Muscle of leg (tissue), 3 donors: ENCODE measurements at regions not wholly inside any gene's neighbourhood (a gene's known extent, or its start where the extent isn't known, plus 50 kb on each side); places are given as distances from the start of the nearest gene placed in this dataset.

Experiments
- DNase-seq: peaks from one replicate; pipeline ENCODE4 v3.0.0; 2013
- H3K27ac ChIP-seq: one replicate; pipeline ENCODE4 v1.5.1; 2013; ENCODE audit warnings: mild to moderate bottlenecking, low read length, control low read depth
- H3K27me3 ChIP-seq: one replicate; pipeline ENCODE4 v1.6.1; 2013; ENCODE audit warnings: low read length; ENCODE audit not compliant: control insufficient read depth, insufficient read depth
- H3K36me3 ChIP-seq: one replicate; pipeline ENCODE4 v1.6.1; 2013; ENCODE audit warnings: low read length; ENCODE audit not compliant: control insufficient read depth, insufficient read depth
- H3K4me1 ChIP-seq: one replicate; pipeline ENCODE4 v1.6.1; 2013; ENCODE audit warnings: low read length; ENCODE audit not compliant: control insufficient read depth, insufficient read depth
- H3K4me3 ChIP-seq: one replicate; pipeline ENCODE4 v1.5.1; 2013; ENCODE audit warnings: low read length, control low read depth
- H3K9me3 ChIP-seq: replicated peaks from 2 replicates; pipeline ENCODE4 v1.6.1; 2013; ENCODE audit warnings: low read depth, low read length; ENCODE audit not compliant: control insufficient read depth
- WGBS: methylation state at CpG from one replicate; pipeline ENCODE4 v1.1.5; 2013; ENCODE audit warnings: missing lambda C conversion rate; ENCODE audit not compliant: insufficient coverage; 5-methylcytosine and 5-hydroxymethylcytosine counted together

DNA sequence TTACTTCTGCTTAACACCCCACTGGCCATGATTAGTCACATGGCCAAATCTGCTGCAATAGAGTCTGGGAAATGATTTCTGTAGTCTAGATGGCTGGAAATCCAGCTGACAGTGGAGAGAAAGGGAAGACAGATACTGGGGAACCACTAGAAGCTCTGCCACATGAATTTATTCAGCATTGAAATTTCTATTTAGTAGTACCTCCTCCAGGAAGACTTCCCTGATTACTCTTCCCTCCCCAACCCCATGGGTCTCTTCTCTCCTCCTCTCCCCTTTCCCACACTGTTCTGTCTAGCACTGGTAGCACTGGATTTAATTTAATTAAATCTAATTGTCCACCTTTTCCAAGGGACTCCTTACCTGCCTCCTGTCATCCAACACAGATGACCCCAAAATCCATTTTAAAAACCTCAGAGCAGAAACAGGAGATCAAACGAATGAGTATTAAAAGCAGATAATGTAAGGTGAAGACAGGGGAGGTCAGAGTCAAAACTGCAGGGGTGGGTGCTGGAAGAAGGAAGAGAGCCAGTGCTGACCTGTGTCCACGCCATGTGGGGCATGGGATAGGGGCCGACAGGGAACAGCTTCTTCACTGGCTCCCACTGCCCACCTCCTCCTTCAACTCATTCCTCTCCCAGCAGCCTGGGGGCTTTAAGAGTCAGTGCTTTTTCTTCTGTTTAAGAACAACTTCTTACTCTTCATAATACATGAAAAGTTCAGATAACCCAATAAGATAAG is 169.2 kb upstream of the HS6ST1 start:
- no peaks in the 10 kb centered on the region for H3K4me1 ChIP-seq
- no peaks in the 10 kb centered on the region for H3K36me3 ChIP-seq
- H3K27ac ChIP-seq: no peak overlapping the region
- H3K27me3 ChIP-seq: no peaks in the 10 kb centered on the region
- H3K4me3 ChIP-seq: no peak overlapping the region
- peaks cover 4% of the 10 kb centered on the region for H3K9me3 ChIP-seq
- no peak for DNase-seq
- WGBS: no CpG with 5 or more reads among the region's 3 CpGs

DNA sequence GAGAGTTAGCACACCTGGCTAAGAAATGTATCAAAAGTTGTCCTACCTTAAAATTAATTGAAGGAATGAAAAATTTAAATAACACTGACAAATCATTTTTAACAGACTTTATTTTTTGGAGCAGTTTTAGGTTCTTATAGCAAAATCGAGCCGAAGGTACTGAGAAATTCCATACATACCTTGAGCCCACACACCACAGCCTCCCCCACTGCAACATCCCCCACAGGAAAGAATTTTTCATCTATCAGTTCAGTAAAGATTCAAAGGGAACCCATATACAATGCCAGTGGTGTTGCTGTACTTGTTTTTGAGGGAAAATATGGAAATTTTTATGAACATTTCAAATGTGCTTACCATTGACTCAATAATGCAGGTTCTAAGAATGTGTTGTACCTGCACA is 169.8 kb upstream of the HS6ST1 start:
- no peaks in the 10 kb centered on the region for H3K36me3 ChIP-seq
- WGBS: no CpG with 5 or more reads among the region's 2 CpGs
- DNase-seq: no peak
- peaks cover under 1% of the 10 kb centered on the region for H3K27me3 ChIP-seq
- no peaks in the 10 kb centered on the region for H3K4me1 ChIP-seq
- H3K9me3 ChIP-seq: peaks cover 4% of the 10 kb centered on the region
- no peak overlapping the region for H3K27ac ChIP-seq
- H3K4me3 ChIP-seq: no peak overlapping the region

DNA sequence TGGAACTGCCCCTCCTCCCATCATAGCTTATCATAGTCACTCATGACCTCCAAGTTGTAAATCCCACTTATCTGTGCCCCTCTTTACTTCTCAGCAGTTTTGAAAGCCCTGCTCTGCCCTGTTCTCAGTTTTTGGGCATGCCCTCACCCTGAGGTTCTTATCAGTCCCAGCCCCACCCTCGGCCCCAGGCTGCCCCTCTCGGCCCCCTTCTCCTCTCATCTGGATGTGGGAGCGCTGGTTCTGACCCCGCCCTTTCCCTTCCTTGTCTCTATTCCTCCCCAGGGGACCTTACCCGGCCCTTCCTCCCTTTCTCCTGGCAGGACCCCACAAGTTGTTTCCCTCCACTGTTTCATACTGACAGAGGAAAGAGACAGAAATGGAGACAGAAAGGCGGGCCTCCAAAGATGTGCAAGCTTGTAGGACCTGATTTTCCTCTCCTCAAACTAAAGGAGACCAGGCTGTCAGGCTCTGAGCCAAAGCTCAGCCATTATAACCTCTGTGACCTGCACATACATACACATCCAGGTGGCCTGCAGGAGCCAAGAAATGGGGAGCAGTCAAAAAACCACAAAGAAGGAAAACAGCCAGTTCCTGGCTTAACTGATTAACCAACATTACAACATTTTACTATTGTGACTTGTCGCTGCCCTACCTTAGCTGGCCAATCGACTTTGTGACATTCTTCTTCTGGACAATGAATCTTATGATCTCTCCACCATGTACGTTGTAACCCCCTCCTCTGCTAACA is 171.0 kb upstream of the HS6ST1 start:
- no peak for DNase-seq
- H3K27me3 ChIP-seq: peaks cover 5% of the 10 kb centered on the region
- WGBS: 36% methylated on average over 7 of the region's 9 CpGs

DNA sequence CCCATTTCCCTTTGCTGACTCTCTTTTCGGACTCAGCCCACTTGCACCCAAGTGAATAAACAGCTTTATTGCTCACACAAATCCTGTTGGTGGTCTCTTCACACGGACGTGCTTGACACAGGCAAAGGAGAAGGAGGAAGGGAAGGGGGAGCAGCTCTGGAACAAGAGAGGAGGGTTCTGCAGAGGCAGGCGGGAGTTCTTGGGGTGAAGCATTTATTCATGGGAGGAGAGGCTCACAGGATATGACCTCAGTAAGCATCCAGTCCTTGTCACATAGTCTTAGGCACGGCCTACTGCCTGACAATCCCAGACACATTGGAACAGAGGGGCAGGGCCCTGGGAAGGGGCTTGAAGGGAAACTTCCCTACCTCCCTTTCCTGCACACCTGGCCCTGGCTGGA is 171.7 kb upstream of the HS6ST1 start:
- Histone ChIP-seq H3K27me3 (peaks cover 5% of the 10 kb centered on the region), H3K9me3 (peaks cover 4% of the 10 kb centered on the region), H3K4me3 (no peak overlapping the region), H3K27ac (no peak overlapping the region), H3K36me3 (no peaks in the 10 kb centered on the region), H3K4me1 (peaks cover 9% of the 10 kb centered on the region)
- DNase-seq: no peak
- no CpG with 5 or more reads among the region's 5 CpGs for WGBS

More for the DNA sequence above, 171.0 kb upstream of the HS6ST1 start:
- H3K9me3 ChIP-seq: peaks cover 4% of the 10 kb centered on the region
- H3K27ac ChIP-seq: no peak overlapping the region
- H3K4me1 ChIP-seq: peaks cover 5% of the 10 kb centered on the region
- H3K4me3 ChIP-seq: no peak overlapping the region
- H3K36me3 ChIP-seq: no peaks in the 10 kb centered on the region

DNA sequence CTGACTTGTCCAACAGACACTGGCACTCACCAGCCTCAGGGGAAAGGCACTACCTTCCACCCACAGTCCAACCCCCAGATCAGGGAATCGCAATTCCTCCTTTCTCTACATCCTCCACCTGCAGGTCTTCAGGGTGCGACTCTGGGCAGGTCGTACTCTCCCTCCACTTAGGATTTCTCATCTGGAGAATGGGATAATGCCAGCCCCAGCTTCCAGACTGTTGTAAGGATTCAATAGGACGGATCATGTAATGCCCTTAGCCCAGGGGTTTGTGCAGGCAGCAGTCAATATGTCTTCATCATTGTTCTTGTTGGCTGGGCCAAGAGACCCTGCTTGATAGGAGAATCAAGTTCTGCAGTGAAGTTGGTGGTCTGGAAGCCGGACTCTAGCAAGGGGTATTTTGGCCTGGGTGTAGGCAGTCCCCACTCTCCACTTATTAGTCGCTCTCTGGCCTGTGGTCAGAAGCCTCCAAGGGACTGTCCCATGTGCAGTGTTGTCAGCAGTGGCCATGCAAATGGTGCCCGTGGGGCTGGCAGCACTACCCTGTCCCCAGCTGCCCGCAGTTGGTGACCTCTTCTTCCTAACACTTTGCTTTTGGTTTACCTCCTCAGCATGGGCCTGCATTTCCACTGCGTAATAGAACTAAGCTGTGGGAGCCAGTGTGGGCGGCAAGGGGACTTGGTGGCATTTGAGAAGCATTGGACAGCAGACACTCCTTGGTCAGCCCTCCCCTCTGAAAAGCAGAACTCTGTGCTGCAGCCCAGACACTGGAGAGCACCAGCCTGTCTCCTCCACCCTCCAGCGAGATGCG is 172.4 kb upstream of the HS6ST1 start:
- DNase-seq: no peak
- H3K9me3 ChIP-seq: peaks cover 4% of the 10 kb centered on the region
- no peak overlapping the region for H3K27ac ChIP-seq
- 88% methylated on average over 9 of the region's 12 CpGs for WGBS
- no peaks in the 10 kb centered on the region for H3K36me3 ChIP-seq
- no peak overlapping the region for H3K4me3 ChIP-seq
- peaks cover 9% of the 10 kb centered on the region for H3K4me1 ChIP-seq
- H3K27me3 ChIP-seq: peaks cover 5% of the 10 kb centered on the region

DNA sequence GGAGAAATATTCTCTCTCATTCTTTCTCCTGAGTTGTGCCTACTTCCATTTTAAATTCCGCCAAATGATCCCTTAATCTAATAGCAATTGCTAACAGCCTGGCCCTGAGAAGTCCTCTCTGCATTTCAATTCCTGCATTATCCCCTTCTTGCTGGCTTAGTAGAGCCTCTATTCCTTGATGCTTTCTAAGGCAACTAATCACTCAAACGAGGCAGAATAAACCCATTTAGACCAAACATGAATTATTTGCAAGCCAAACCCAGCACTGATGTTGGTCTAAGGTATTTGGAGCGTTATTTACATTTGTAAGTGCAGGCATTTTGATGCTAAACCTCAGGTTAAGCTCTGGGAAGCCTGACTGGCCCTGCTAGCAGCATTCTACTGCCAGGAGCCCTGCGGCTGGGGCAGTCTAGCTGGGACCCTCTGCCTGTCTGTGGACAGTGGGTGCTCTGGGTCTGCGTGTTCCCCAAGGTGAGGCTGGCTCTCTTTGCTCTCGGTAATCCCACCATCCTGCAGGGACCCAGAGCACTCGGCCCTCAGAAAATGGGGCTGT is 173.1 kb upstream of the HS6ST1 start:
- whole genome bisulfite sequencing: 76% methylated on average over 6 of the region's 7 CpGs
- DNase-seq: no peak
- Histone ChIP-seq H3K9me3 (peaks cover 4% of the 10 kb centered on the region), H3K4me3 (no peak overlapping the region), H3K27me3 (peaks cover 5% of the 10 kb centered on the region), H3K27ac (no peak overlapping the region), H3K4me1 (peaks cover 9% of the 10 kb centered on the region), H3K36me3 (no peaks in the 10 kb centered on the region)

DNA sequence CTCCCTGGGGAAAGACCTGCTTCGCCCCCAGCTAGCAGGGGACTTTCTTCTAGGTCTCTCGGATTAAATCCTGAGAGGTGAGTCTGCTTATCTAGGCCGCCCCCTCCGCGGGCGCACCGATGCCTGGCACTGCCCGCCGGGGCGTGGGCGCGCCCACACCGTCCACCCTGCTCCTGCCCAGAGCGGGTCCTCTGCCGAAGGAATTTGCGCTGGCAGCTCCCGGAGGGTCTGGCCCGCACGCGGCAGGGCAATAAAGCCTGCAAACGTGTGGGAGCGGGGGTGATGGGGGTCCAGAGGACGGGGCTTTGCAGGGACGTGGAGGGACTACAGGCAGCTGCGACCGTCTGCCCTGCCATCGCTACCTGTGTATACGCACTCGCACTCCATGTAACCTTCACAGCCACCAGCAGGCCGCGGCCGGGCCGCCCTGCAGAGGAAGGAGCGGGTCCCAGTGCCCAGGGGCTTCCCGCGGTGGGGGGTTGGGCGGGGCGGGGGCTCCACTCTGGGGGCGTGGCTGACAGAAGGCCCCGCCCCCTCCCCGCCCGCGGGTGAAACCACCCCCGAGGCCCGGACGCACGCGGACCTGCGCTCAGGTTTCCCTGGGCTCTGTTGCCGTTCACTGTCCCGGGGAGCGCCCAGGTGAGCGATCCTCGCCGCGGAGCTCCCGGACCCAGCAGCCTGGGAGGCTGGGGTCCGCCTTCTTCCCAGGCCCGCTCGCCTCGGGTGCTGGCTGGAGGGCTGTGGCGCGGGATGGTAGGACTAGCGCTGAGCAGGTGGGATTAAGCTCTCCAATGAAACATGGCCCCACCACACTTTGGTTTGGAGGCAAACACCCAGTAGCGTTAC is 174.5 kb upstream of the HS6ST1 start:
- Histone ChIP-seq H3K4me3 (no peak overlapping the region), H3K9me3 (peaks cover 4% of the 10 kb centered on the region), H3K36me3 (no peaks in the 10 kb centered on the region), H3K27ac (no peak overlapping the region), H3K27me3 (peaks cover 5% of the 10 kb centered on the region), H3K4me1 (peaks cover 9% of the 10 kb centered on the region)
- DNase-seq: no peak
- 56% methylated on average over 58 of the region's 65 CpGs for WGBS

DNA sequence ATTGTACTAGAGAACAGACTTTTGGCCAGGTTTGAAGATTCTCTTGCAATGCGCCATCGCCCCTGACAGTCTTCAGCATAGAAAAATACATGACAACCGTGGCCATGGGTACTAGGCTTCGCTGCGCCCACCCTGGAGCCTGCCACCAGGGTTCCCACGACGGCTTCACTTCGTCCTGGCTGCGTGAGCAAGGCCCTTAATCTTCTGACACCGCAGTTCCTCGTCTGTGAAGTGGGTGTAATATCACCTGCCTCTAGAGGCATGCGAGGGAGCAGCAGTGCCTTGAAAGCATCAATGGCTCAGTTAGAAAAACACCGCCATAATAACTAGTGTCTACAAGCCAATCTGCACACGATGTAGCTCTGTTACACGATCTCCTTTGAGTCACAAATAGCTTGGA is 175.2 kb upstream of the HS6ST1 start:
- Histone ChIP-seq H3K27ac (no peak overlapping the region), H3K4me3 (no peak overlapping the region)
- 79% methylated on average over 11 of the region's 15 CpGs for WGBS

DNA sequence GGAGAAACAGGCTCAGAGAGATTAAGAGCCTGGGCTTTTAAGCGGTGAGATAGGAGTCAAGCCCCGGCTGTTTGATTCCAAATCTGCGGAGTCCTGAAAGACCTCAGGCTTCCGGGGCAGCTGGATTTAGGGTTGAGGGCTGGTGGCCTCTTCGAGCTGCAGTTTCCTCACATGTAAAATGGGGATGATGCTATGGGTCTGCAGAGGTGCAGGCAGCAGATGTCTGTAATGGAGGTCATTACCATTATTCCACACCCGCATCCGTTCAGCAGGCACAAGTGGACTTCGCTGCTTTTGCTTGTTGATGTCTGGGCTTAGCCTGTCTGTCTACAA is 175.6 kb upstream of the HS6ST1 start:
- 65% methylated on average over 5 of the region's 8 CpGs for WGBS
- H3K27ac ChIP-seq: no peak overlapping the region

More for the DNA sequence above, 175.2 kb upstream of the HS6ST1 start:
- Histone ChIP-seq H3K27me3 (peaks cover 5% of the 10 kb centered on the region), H3K36me3 (no peaks in the 10 kb centered on the region), H3K4me1 (peaks cover 9% of the 10 kb centered on the region), H3K9me3 (peaks cover 4% of the 10 kb centered on the region)
- no peak for DNase-seq

More for the DNA sequence above, 175.6 kb upstream of the HS6ST1 start:
- Histone ChIP-seq H3K27me3 (peaks cover 5% of the 10 kb centered on the region), H3K4me3 (no peak overlapping the region), H3K36me3 (no peaks in the 10 kb centered on the region), H3K9me3 (peaks cover 4% of the 10 kb centered on the region), H3K4me1 (peaks cover 9% of the 10 kb centered on the region)
- no peak for DNase-seq
